ENCODE measurements at regions not wholly inside any gene's neighbourhood (a gene's known extent, or its start where the extent isn't known, plus 50 kb on each side); places are given as distances from the start of the nearest gene placed in this dataset.

DNA sequence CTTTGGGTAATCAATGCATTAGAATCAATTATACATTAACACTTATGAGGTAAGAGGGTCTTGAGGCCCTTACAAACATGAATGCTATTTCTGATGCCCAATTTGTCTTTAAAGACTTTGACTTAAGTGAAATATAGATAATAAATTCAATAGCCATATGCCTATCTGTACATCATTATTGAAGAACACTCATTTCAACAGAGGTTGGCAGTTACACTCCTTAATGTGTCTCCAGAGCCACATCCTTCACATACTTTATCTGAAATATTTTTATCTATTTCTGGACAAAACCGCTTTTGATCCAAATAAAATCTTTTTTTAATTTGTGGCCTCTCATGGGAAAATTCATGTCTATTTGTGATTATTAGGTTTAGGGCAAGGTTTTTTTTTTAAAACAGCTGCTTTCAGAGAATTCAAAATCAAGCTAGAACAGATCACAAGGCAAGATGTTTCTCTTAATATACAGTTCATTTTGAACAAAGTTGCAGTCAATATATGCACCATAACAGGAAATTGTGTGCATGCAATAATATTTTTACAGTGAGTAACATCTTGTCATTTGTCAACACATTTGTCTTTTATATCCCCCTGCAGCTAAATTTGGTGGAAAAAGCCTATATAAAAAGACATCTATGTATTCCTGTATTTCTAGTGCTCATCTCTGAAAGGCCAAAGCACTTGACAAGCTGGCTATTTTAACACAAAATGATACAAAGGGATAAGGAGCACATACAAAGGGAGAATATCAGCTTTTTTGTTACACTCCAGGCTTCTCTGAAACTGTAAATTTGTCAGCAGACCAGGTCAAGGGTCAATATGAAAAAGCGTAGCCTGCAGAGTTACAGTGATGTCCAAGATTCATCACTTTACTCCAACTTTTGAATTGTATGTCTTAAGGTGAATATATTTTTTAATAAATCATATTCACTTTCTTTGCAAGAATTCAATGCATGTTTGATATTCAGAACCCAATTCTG is 146.2 kb upstream of the DPH6 start:
- Histone ChIP-seq H3K4me3 (no peak overlapping the region), H3K9me3 (no peaks in the 10 kb centered on the region), H3K36me3 (no peaks in the 10 kb centered on the region), H3K4me1 (peaks cover 0 to 34% (median 3%) of the 10 kb centered on the region in 3 donors), H3K27ac (peak overlapping the region in 3 of 4 donors; percentile 57 to 87 (median 80)), H3K27me3 (no peaks in the 10 kb centered on the region)
- intact Hi-C loops (cut with DNase I) = no loop called here
- no peak for TF ChIP-seq POLR2A (IDR thresholded peaks at IDR 0.05)
- TF ChIP-seq, protein P1, sequence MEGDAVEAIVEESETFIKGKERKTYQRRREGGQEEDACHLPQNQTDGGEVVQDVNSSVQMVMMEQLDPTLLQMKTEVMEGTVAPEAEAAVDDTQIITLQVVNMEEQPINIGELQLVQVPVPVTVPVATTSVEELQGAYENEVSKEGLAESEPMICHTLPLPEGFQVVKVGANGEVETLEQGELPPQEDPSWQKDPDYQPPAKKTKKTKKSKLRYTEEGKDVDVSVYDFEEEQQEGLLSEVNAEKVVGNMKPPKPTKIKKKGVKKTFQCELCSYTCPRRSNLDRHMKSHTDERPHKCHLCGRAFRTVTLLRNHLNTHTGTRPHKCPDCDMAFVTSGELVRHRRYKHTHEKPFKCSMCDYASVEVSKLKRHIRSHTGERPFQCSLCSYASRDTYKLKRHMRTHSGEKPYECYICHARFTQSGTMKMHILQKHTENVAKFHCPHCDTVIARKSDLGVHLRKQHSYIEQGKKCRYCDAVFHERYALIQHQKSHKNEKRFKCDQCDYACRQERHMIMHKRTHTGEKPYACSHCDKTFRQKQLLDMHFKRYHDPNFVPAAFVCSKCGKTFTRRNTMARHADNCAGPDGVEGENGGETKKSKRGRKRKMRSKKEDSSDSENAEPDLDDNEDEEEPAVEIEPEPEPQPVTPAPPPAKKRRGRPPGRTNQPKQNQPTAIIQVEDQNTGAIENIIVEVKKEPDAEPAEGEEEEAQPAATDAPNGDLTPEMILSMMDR (IDR thresholded peaks at IDR 0.05) = no peak
- DNase-seq = no peak
- WGBS, 2 donors = 75 to 89% methylated on average over 2 of the region's 2 CpGs

DNA sequence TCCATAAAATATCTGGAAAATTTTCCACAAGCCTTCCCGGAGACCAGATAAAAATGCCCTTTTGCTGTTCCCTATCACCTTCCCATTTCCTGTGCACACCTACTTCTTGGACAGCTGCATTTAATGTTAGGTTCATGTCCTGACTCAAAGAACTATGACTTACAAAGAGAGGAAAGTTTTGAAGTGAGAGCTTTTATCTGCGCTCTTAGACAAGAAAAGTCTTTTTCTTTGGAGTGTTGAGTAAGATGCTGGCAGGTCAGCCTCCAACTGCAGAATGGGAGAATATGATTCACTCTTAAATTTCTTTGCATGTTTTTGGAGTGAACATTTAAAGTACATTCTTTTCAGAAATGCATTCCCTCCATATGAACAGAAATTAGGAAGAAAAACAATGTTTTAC is 147.3 kb upstream of the DPH6 start:
- H3K36me3 ChIP-seq = no peaks in the 10 kb centered on the region
- WGBS, 2 donors = 69 to 72% methylated on average over 2 of the region's 2 CpGs
- intact Hi-C loops (cut with DNase I) = no loop called here
- TF ChIP-seq, protein P1 (IDR thresholded peaks at IDR 0.05) = no peak
- no peak for TF ChIP-seq POLR2A (IDR thresholded peaks at IDR 0.05)
- H3K27ac ChIP-seq = peak overlapping the region in 2 of 4 donors; percentile 11 to 80
- H3K4me1 ChIP-seq = peaks cover 0 to 46% (median 11%) of the 10 kb centered on the region in 3 donors
- H3K4me3 ChIP-seq = no peak overlapping the region
- H3K9me3 ChIP-seq = no peaks in the 10 kb centered on the region
- DNase-seq = no peak
- no peaks in the 10 kb centered on the region for H3K27me3 ChIP-seq

DNA sequence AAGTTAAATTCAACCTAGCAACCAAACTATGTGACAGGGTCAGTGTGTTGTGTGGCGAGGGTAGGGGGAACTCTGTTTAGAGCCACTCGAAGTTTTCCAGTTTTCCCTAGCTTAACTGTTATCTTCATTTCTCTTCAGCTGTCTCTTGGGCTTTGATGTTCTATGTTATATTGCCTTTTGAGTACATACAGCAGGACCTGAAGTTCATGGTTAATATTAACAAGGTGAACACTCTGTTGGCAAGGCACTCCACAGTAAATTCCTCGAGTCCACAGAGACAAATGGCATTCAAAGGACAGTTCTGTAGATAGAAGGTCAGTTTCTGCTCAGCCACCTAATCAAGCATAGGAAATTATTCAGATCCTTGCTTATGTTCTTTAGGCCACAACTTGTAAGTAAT is 147.9 kb upstream of the DPH6 start:
- Histone ChIP-seq H3K36me3 (no peaks in the 10 kb centered on the region), H3K27me3 (no peaks in the 10 kb centered on the region), H3K4me1 (peaks cover 0 to 52% (median 11%) of the 10 kb centered on the region in 3 donors), H3K4me3 (no peak overlapping the region), H3K9me3 (no peaks in the 10 kb centered on the region), H3K27ac (peak overlapping the region in 2 of 4 donors; percentile 11 to 80)
- DNase-seq = no peak
- 69 to 79% methylated on average over 3 of the region's 3 CpGs for WGBS, 2 donors
- intact Hi-C loops (cut with DNase I) = no loop called here
- TF ChIP-seq, protein P1 (IDR thresholded peaks at IDR 0.05) = no peak
- TF ChIP-seq POLR2A (IDR thresholded peaks at IDR 0.05) = no peak

DNA sequence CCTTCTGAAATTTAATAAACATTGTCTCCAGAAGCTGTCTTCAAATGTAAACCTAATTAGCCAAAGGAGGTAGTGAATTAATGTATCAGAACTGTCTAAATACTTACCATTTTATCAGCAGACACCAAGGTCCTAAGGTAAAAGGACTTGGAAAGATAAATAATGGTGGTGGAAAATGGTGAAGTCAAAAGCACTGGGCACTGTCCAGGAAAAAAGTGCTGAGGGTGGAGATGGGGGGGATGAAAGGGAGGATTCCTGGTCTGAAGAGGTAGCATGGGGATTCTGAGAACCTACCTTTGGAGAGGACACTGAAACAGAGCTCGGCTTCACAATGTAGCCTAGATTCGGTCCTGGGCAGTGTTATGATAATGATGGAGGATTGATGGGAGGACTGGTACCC is 149.0 kb upstream of the DPH6 start:
- Histone ChIP-seq H3K27ac (no peak overlapping the region), H3K4me3 (no peak overlapping the region), H3K4me1 (peaks cover 0 to 51% (median 11%) of the 10 kb centered on the region in 3 donors), H3K9me3 (no peaks in the 10 kb centered on the region), H3K27me3 (no peaks in the 10 kb centered on the region), H3K36me3 (no peaks in the 10 kb centered on the region)
- intact Hi-C loops (cut with DNase I) = no loop called here
- DNase-seq = no peak
- WGBS, 2 donors = 94 to 97% methylated on average over 2 of the region's 2 CpGs
- no peak for TF ChIP-seq POLR2A (IDR thresholded peaks at IDR 0.05)
- TF ChIP-seq, protein P1 (IDR thresholded peaks at IDR 0.05) = no peak

DNA sequence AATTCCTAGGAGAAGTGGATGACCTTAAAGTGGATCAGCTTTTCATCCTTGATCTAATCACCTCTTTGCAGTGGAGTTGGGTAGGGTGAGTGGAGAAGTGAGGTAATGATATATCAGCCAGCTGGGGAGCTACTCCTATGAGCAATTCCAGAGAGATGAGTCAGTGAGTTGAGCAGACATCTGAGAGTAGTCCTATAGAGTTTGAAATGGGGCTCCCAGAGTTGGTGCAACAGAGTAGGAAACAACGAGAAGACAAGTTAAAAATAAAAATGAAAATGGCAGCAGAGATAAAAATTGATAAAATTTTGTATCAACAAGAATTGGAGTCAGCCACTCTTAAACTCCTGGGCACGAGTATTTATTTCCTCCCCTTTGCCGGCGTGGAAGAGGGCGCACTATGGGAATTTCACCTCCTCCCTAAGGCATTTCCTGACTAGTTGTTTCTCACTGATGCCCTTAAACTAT is 150.8 kb upstream of the DPH6 start:
- intact Hi-C loops (cut with DNase I) = no loop called here
- Histone ChIP-seq H3K4me1 (peaks cover 0 to 37% (median 11%) of the 10 kb centered on the region in 3 donors), H3K4me3 (no peak overlapping the region), H3K9me3 (no peaks in the 10 kb centered on the region), H3K27me3 (no peaks in the 10 kb centered on the region), H3K27ac (peak overlapping the region in 3 of 4 donors; percentile 47 to 63 (median 48)), H3K36me3 (no peaks in the 10 kb centered on the region)
- 68 to 75% methylated on average over 5 of the region's 5 CpGs for WGBS, 2 donors
- DNase-seq = no peak
- TF ChIP-seq, protein P1 (IDR thresholded peaks at IDR 0.05) = no peak
- no peak for TF ChIP-seq POLR2A (IDR thresholded peaks at IDR 0.05)

Measured in esophagus squamous epithelium (tissue), 5 donors.